ENCODE measurements at regions not wholly inside any gene's neighbourhood (a gene's known extent, or its start where the extent isn't known, plus 50 kb on each side); places are given as distances from the start of the nearest gene placed in this dataset.

DNA sequence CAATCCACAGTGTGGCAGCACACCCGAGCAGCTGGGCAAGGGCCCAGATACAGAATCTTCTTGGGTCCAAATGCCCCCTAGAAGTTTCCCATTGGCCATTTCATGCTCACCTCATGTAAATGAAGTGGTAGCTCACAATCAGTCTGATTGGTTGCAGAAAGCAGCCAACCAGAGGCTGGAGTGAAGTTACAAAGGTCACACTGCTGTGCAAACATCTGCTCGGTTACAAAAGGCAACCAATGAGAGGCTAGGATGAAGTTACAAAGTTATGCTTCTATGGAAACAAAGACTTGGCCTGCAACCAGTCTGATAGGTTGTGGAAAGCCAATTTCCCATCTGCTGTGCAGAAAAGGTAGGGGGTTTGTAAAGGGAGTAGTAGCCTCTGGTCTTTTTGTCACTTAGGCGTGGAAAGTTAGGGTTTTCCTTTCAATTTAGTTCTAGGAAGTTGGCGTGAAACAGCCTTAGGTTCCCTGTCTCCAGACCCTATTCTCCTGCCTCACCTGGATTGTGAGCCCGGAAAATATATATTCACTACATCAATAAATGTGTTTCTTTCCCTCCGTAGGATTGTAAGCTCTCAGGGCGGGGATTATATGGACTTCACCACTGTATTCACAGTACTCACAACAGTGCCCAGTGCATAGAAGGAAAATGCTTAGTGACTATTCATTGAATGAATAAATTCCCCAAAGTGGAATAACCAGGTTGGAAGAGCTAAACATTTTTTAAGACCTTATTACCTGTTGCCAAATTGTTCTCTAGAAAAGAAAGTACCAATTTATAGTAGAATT lies 91.9 kb downstream of the URB2 start:
- H3K4me3 Mint-ChIP-seq (ENCODE audit: unreplicated experiment) = no peak overlapping the region
- H3K36me3 Mint-ChIP-seq (ENCODE audit: unreplicated experiment) = peaks cover 2% of the 10 kb centered on the region
- TF ChIP-seq, protein P1, sequence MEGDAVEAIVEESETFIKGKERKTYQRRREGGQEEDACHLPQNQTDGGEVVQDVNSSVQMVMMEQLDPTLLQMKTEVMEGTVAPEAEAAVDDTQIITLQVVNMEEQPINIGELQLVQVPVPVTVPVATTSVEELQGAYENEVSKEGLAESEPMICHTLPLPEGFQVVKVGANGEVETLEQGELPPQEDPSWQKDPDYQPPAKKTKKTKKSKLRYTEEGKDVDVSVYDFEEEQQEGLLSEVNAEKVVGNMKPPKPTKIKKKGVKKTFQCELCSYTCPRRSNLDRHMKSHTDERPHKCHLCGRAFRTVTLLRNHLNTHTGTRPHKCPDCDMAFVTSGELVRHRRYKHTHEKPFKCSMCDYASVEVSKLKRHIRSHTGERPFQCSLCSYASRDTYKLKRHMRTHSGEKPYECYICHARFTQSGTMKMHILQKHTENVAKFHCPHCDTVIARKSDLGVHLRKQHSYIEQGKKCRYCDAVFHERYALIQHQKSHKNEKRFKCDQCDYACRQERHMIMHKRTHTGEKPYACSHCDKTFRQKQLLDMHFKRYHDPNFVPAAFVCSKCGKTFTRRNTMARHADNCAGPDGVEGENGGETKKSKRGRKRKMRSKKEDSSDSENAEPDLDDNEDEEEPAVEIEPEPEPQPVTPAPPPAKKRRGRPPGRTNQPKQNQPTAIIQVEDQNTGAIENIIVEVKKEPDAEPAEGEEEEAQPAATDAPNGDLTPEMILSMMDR (IDR thresholded peaks at IDR 0.05) = no peak
- peaks cover 22% of the 10 kb centered on the region for H3K4me1 Mint-ChIP-seq (ENCODE audit: unreplicated experiment)
- no peak overlapping the region for H3K27ac Mint-ChIP-seq (ENCODE audit: unreplicated experiment)
- peaks cover 3% of the 10 kb centered on the region for H3K27me3 Mint-ChIP-seq (ENCODE audit: unreplicated experiment)
- no peak for DNase-seq (ENCODE audit: extremely low spot score, unreplicated experiment)
- peaks cover 22% of the 10 kb centered on the region for H3K9me3 Mint-ChIP-seq (ENCODE audit: unreplicated experiment)

DNA sequence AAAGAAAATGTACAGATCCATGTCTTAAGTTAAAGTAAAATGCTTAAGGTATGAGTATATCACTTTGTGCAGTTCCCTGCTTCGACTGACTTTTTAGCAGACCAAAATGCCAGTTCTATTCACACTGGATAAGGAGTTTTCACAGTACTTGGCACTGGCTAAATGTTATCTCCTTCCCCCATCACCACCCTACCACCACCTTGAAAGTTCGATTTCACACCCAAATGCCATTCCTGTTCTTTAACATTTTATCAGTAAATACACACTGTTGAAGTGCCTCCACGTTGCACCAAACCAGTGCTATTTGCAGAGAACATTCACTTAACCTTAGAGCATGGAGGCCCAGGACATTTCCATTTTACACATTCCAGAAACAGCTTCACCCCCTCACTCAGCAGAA lies 100.0 kb downstream of the URB2 start:
- Mint-ChIP-seq H3K4me1 (ENCODE audit: unreplicated experiment) (peaks cover 6% of the 10 kb centered on the region), H3K4me3 (ENCODE audit: unreplicated experiment) (no peak overlapping the region), H3K9me3 (ENCODE audit: unreplicated experiment) (peaks cover 18% of the 10 kb centered on the region), H3K27me3 (ENCODE audit: unreplicated experiment) (peaks cover 14% of the 10 kb centered on the region), H3K27ac (ENCODE audit: unreplicated experiment) (no peak overlapping the region), H3K36me3 (ENCODE audit: unreplicated experiment) (peaks cover 2% of the 10 kb centered on the region)
- TF ChIP-seq, protein P1 (IDR thresholded peaks at IDR 0.05) = no peak
- no peak for DNase-seq (ENCODE audit: extremely low spot score, unreplicated experiment)

DNA sequence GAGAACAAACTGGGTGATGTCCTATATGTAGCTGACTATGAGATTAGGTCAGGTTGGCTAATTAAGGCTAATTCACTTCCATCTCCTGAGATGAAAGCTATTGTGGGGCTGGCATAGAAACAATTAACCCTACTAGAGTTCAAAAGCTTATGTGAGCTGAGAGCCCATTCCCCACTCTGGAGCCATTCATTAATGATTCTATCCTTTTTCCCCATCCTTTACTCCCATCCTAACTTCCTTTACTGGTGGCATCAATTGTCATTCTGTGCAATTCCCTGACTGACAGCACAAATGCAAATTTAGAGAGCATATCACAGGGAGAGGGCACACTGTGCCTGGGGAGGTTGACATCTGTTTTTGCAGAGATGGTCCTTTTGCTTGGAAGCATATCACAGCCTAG lies 103.9 kb downstream of the URB2 start:
- TF ChIP-seq, protein P1 (IDR thresholded peaks at IDR 0.05) = no peak
- no peak overlapping the region for H3K27ac Mint-ChIP-seq (ENCODE audit: unreplicated experiment)
- DNase-seq (ENCODE audit: extremely low spot score, unreplicated experiment) = no peak
- peaks cover 6% of the 10 kb centered on the region for H3K9me3 Mint-ChIP-seq (ENCODE audit: unreplicated experiment)
- H3K27me3 Mint-ChIP-seq (ENCODE audit: unreplicated experiment) = peaks cover 33% of the 10 kb centered on the region
- H3K4me1 Mint-ChIP-seq (ENCODE audit: unreplicated experiment) = peaks cover 6% of the 10 kb centered on the region
- peaks cover 3% of the 10 kb centered on the region for H3K36me3 Mint-ChIP-seq (ENCODE audit: unreplicated experiment)
- H3K4me3 Mint-ChIP-seq (ENCODE audit: unreplicated experiment) = no peak overlapping the region

DNA sequence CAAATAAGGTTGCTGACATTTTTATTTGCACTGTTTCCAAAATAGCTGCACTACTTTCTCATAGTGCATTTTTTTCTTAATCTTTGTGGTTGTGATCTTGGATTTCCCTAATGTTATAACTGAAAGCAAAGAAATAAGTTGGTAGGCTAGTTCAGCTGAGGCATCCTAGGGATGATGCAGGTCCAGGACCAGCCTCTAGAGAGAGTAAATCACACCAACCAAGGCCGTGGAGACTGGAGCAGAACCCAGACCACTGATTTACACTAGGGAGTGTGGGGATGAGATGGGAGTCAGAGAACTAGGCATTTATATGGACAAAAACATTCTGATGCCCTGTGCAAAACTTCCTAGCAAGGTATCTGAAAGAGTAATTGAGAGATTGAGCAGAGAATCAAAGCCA lies 104.5 kb downstream of the URB2 start:
- DNase-seq (ENCODE audit: extremely low spot score, unreplicated experiment) = no peak
- Mint-ChIP-seq H3K4me3 (ENCODE audit: unreplicated experiment) (no peak overlapping the region), H3K27ac (ENCODE audit: unreplicated experiment) (no peak overlapping the region)

DNA sequence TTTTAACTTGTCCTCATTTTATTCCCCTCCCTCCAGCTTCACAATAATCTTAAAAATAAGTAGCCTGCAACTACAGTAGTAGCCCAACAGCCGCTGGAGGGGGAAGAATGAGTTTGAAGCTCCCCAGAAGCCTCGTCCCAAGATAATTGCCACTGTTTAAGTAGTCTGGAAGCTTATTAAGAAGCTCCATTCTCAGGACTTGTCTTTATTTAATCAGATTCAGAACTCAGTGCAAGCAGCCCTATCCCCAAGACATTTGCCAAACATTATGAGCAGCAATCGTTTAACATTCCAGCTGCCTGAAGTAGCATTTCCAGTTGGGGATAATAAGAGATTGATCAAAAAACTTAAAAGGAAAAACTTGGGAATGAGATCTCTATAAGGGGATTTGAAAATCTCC lies 106.0 kb downstream of the URB2 start:
- Mint-ChIP-seq H3K27ac (ENCODE audit: unreplicated experiment) (no peak overlapping the region), H3K27me3 (ENCODE audit: unreplicated experiment) (peaks cover 33% of the 10 kb centered on the region), H3K4me1 (ENCODE audit: unreplicated experiment) (peaks cover 6% of the 10 kb centered on the region), H3K36me3 (ENCODE audit: unreplicated experiment) (peaks cover 3% of the 10 kb centered on the region), H3K9me3 (ENCODE audit: unreplicated experiment) (peaks cover 12% of the 10 kb centered on the region), H3K4me3 (ENCODE audit: unreplicated experiment) (no peak overlapping the region)
- no peak for DNase-seq (ENCODE audit: extremely low spot score, unreplicated experiment)
- TF ChIP-seq, protein P1 (IDR thresholded peaks at IDR 0.05) = no peak

More for the DNA sequence above, 104.5 kb downstream of the URB2 start:
- Mint-ChIP-seq H3K9me3 (ENCODE audit: unreplicated experiment) (peaks cover 6% of the 10 kb centered on the region), H3K4me1 (ENCODE audit: unreplicated experiment) (peaks cover 6% of the 10 kb centered on the region), H3K27me3 (ENCODE audit: unreplicated experiment) (peaks cover 33% of the 10 kb centered on the region), H3K36me3 (ENCODE audit: unreplicated experiment) (peaks cover 3% of the 10 kb centered on the region)
- TF ChIP-seq, protein P1 (IDR thresholded peaks at IDR 0.05) = no peak
